ENCODE measurements at regions not wholly inside any gene's neighbourhood (a gene's known extent, or its start where the extent isn't known, plus 50 kb on each side); places are given as distances from the start of the nearest gene placed in this dataset.
A peak's percentile ranks its signal among the peaks of the same experiment; 100 is the strongest.

- H3K27ac Mint-ChIP-seq: peak overlapping the region; percentile 94
- H3K27me3 Mint-ChIP-seq: no peaks in the 10 kb centered on the region
- peak overlapping the region; percentile 81 for H3K4me3 Mint-ChIP-seq
- H3K4me1 Mint-ChIP-seq (ENCODE audit: low read depth): peaks cover 86% of the 10 kb centered on the region
- DNase-seq: no peak
- H3K9me3 Mint-ChIP-seq: peaks cover 2% of the 10 kb centered on the region
- peaks cover 13% of the 10 kb centered on the region for H3K36me3 Mint-ChIP-seq (ENCODE audit: low read depth)
These were observed 196.1 kb upstream of the ID2 start for GRCh38 chr2:8485736-8486135.

GRCh38 chr2:8486141-8486540 is 195.7 kb upstream of the ID2 start:
- H3K27me3 Mint-ChIP-seq: no peaks in the 10 kb centered on the region
- DNase-seq: no peak
- peak overlapping the region; percentile 81 for H3K4me3 Mint-ChIP-seq
- H3K4me1 Mint-ChIP-seq (ENCODE audit: low read depth): peaks cover 82% of the 10 kb centered on the region
- peak overlapping the region; percentile 94 for H3K27ac Mint-ChIP-seq
- H3K36me3 Mint-ChIP-seq (ENCODE audit: low read depth): peaks cover 13% of the 10 kb centered on the region
- peaks cover 2% of the 10 kb centered on the region for H3K9me3 Mint-ChIP-seq

- no peak for DNase-seq
- H3K27me3 Mint-ChIP-seq: no peaks in the 10 kb centered on the region
- peaks cover 69% of the 10 kb centered on the region for H3K4me1 Mint-ChIP-seq (ENCODE audit: low read depth)
These were observed 194.4 kb upstream of the ID2 start for GRCh38 chr2:8487461-8487932.

GRCh38 chr2:8488001-8488738 is 193.7 kb upstream of the ID2 start:
- peaks cover 4% of the 10 kb centered on the region for H3K36me3 Mint-ChIP-seq (ENCODE audit: low read depth)
- H3K27me3 Mint-ChIP-seq: no peaks in the 10 kb centered on the region
- peak overlapping the region; percentile 81 for H3K4me3 Mint-ChIP-seq
- DNase-seq: peak; percentile 70
- peak overlapping the region; percentile 94 for H3K27ac Mint-ChIP-seq
- H3K4me1 Mint-ChIP-seq (ENCODE audit: low read depth): peaks cover 62% of the 10 kb centered on the region
- no peaks in the 10 kb centered on the region for H3K9me3 Mint-ChIP-seq

More at GRCh38 chr2:8487461-8487932, 194.4 kb upstream of the ID2 start:
- peak overlapping the region; percentile 94 for H3K27ac Mint-ChIP-seq
- H3K9me3 Mint-ChIP-seq: peaks cover 2% of the 10 kb centered on the region
- H3K36me3 Mint-ChIP-seq (ENCODE audit: low read depth): peaks cover 11% of the 10 kb centered on the region
- H3K4me3 Mint-ChIP-seq: peak overlapping the region; percentile 81

- Mint-ChIP-seq H3K27ac (peak overlapping the region; percentile 94), H3K4me1 (ENCODE audit: low read depth) (peaks cover 55% of the 10 kb centered on the region), H3K4me3 (peak overlapping the region; percentile 81), H3K27me3 (no peaks in the 10 kb centered on the region), H3K36me3 (ENCODE audit: low read depth) (peaks cover 4% of the 10 kb centered on the region), H3K9me3 (no peaks in the 10 kb centered on the region)
- peak; percentile 39 for DNase-seq
These were observed 192.6 kb upstream of the ID2 start for GRCh38 chr2:8489221-8489620.

GRCh38 chr2:8489751-8490150 is 192.1 kb upstream of the ID2 start:
- Mint-ChIP-seq H3K9me3 (no peaks in the 10 kb centered on the region), H3K36me3 (ENCODE audit: low read depth) (peaks cover 4% of the 10 kb centered on the region), H3K27me3 (no peaks in the 10 kb centered on the region), H3K27ac (no peak overlapping the region), H3K4me1 (ENCODE audit: low read depth) (peaks cover 52% of the 10 kb centered on the region), H3K4me3 (no peak overlapping the region)
- DNase-seq: peak; percentile 16

GRCh38 chr2:8490166-8490721 is 191.6 kb upstream of the ID2 start:
- Mint-ChIP-seq H3K9me3 (no peaks in the 10 kb centered on the region), H3K4me3 (no peak overlapping the region), H3K4me1 (ENCODE audit: low read depth) (peaks cover 51% of the 10 kb centered on the region), H3K27me3 (no peaks in the 10 kb centered on the region), H3K36me3 (ENCODE audit: low read depth) (peaks cover 4% of the 10 kb centered on the region), H3K27ac (no peak overlapping the region)
- DNase-seq: peak; percentile 19

GRCh38 chr2:8491296-8492027 is 190.4 kb upstream of the ID2 start:
- Mint-ChIP-seq H3K4me3 (no peak overlapping the region), H3K4me1 (ENCODE audit: low read depth) (peaks cover 40% of the 10 kb centered on the region), H3K27ac (no peak overlapping the region), H3K9me3 (no peaks in the 10 kb centered on the region), H3K36me3 (ENCODE audit: low read depth) (peaks cover 3% of the 10 kb centered on the region), H3K27me3 (no peaks in the 10 kb centered on the region)
- peak; percentile 13 for DNase-seq

- Mint-ChIP-seq H3K4me1 (ENCODE audit: low read depth) (peaks cover 16% of the 10 kb centered on the region), H3K27ac (no peak overlapping the region), H3K4me3 (no peak overlapping the region), H3K9me3 (no peaks in the 10 kb centered on the region), H3K36me3 (ENCODE audit: low read depth) (no peaks in the 10 kb centered on the region), H3K27me3 (no peaks in the 10 kb centered on the region)
- no peak for DNase-seq
These were observed 187.7 kb upstream of the ID2 start for GRCh38 chr2:8494151-8494550.

- Mint-ChIP-seq H3K27me3 (no peaks in the 10 kb centered on the region), H3K4me3 (no peak overlapping the region), H3K4me1 (ENCODE audit: low read depth) (peaks cover 12% of the 10 kb centered on the region), H3K27ac (no peak overlapping the region), H3K36me3 (ENCODE audit: low read depth) (no peaks in the 10 kb centered on the region), H3K9me3 (no peaks in the 10 kb centered on the region)
- DNase-seq: no peak
These were observed 187.3 kb upstream of the ID2 start for GRCh38 chr2:8494589-8494988.

GRCh38 chr2:8495189-8495989 is 186.5 kb upstream of the ID2 start:
- Mint-ChIP-seq H3K36me3 (ENCODE audit: low read depth) (no peaks in the 10 kb centered on the region), H3K9me3 (no peaks in the 10 kb centered on the region), H3K27ac (no peak overlapping the region), H3K27me3 (no peaks in the 10 kb centered on the region), H3K4me1 (ENCODE audit: low read depth) (peaks cover 4% of the 10 kb centered on the region), H3K4me3 (no peak overlapping the region)
- DNase-seq: no peak

GRCh38 chr2:8496079-8496478 is 185.8 kb upstream of the ID2 start:
- Mint-ChIP-seq H3K27ac (no peak overlapping the region), H3K9me3 (no peaks in the 10 kb centered on the region), H3K36me3 (ENCODE audit: low read depth) (no peaks in the 10 kb centered on the region), H3K4me1 (ENCODE audit: low read depth) (no peaks in the 10 kb centered on the region), H3K27me3 (no peaks in the 10 kb centered on the region), H3K4me3 (no peak overlapping the region)
- no peak for DNase-seq

- DNase-seq: no peak
- Mint-ChIP-seq H3K9me3 (no peaks in the 10 kb centered on the region), H3K4me1 (ENCODE audit: low read depth) (no peaks in the 10 kb centered on the region), H3K27me3 (no peaks in the 10 kb centered on the region), H3K4me3 (no peak overlapping the region), H3K27ac (no peak overlapping the region), H3K36me3 (ENCODE audit: low read depth) (no peaks in the 10 kb centered on the region)
These were observed 185.2 kb upstream of the ID2 start for GRCh38 chr2:8496617-8497016.

- H3K27ac Mint-ChIP-seq: no peak overlapping the region
- DNase-seq: no peak
- no peaks in the 10 kb centered on the region for H3K27me3 Mint-ChIP-seq
- no peaks in the 10 kb centered on the region for H3K9me3 Mint-ChIP-seq
- no peaks in the 10 kb centered on the region for H3K36me3 Mint-ChIP-seq (ENCODE audit: low read depth)
- no peaks in the 10 kb centered on the region for H3K4me1 Mint-ChIP-seq (ENCODE audit: low read depth)
- no peak overlapping the region for H3K4me3 Mint-ChIP-seq
These were observed 182.9 kb upstream of the ID2 start for GRCh38 chr2:8498994-8499393.

Data from activated T-cell treated with anti-CD3 and anti-CD28 coated beads, Interleukin-2, amount 50 U/mL, for 24 hours (primary cell).